Parathyroid adenoma (tissue), 2 donors: ENCODE measurements at regions not wholly inside any gene's neighbourhood (a gene's known extent, or its start where the extent isn't known, plus 50 kb on each side); places are given as distances from the start of the nearest gene placed in this dataset.
"Not testable (repeated sequence)": the region's sequence is repeated elsewhere in the genome, so short reads cannot be mapped to it uniquely, and the experiment has no call there.

Source experiments
- H2AFZ ChIP-seq: fragments of 300-600 bp; sonication (generic); one replicate; pipeline ENCODE4 v1.7.0; 2017; ENCODE audit warnings: antibody characterized with exemption, mild to moderate bottlenecking
- H3K27ac ChIP-seq: fragments of 300-600 bp; sonication (generic); one replicate; pipeline ENCODE4 v1.7.0; 2017
- H3K27me3 ChIP-seq: fragments of 300-600 bp; sonication (generic); one replicate; pipeline ENCODE4 v1.7.0; 2017; ENCODE audit warnings: low read length; ENCODE audit not compliant: control insufficient read depth, insufficient read depth
- H3K36me3 ChIP-seq: fragments of 300-600 bp; sonication (generic); one replicate; pipeline ENCODE4 v1.7.0; 2017; ENCODE audit warnings: low read length; ENCODE audit not compliant: control insufficient read depth, insufficient read depth
- H3K4me1 ChIP-seq: fragments of 300-600 bp; sonication (generic); one replicate; pipeline ENCODE4 v1.7.0; 2017; ENCODE audit warnings: control low read depth
- H3K4me2 ChIP-seq: fragments of 300-600 bp; sonication (generic); one replicate; pipeline ENCODE4 v1.7.0; 2017; ENCODE audit warnings: low read length
- H3K4me3 ChIP-seq: fragments of 300-600 bp; sonication (generic); one replicate; pipeline ENCODE4 v1.7.0; 2017; ENCODE audit warnings: low read depth, low read length
- H3K79me2 ChIP-seq: fragments of 300-600 bp; sonication (generic); one replicate; pipeline ENCODE4 v1.7.0; 2017; ENCODE audit warnings: control low read depth
- H3K9ac ChIP-seq: fragments of 300-600 bp; sonication (generic); one replicate; pipeline ENCODE4 v1.7.0; 2017; ENCODE audit warnings: mild to moderate bottlenecking
- H3K9me3 ChIP-seq: fragments of 300-600 bp; sonication (generic); one replicate; pipeline ENCODE4 v1.7.0; 2017; ENCODE audit warnings: low read length; ENCODE audit not compliant: control insufficient read depth
- CTCF ChIP-seq: fragments of 300-600 bp; sonication (generic); IDR thresholded peaks from one replicate; pipeline ENCODE4 v1.7.0; 2017; ENCODE audit warnings: antibody characterized with exemption, mild to moderate bottlenecking
- donor health status: primary hyperparathyroidism.

DNA sequence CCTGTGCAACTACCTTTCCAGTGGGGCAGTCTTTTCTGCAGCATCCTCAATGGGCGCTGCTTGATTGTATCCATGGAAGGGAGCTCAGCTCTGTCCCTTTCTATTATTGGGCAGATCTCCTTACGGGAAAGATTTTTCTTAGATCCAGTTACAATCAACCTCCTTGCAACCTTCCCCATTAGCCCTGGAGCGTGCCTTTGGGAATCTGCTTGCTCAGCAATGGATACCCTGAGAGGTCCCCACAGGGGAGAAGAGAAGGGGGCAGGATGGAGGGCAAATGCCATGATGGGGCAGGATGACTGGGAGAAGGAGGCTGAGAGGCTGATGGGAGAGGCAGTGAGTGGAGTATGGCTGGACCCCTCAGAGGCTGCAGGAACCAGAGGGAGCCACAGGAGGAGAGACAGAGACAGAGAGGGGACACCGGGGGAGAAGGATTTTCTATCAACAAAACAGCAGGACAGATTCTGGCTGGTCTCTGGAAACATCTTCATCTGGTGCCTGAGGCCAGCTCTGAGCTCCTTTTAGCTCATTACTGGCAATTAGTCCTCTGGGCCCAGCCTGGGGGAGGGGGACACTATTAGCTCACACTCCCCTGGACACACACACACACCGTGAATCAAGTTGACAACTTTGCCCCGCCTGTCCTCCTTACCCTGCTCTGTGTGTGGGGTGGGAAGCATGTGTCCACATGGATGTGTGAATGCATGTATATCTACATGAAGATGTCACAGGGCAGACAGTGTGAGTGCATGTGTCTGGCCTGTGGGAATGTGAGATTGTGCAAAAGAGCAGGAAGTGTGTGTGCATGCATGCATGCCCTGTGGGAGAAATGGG lies 80.8 kb upstream of the PAX2 start:
- H2AFZ ChIP-seq = no peak overlapping the region
- peaks cover 9% of the 10 kb centered on the region for H3K27me3 ChIP-seq
- H3K4me3 ChIP-seq = no peak overlapping the region
- no peak overlapping the region for H3K9ac ChIP-seq
- no peak overlapping the region for H3K4me2 ChIP-seq
- TF ChIP-seq CTCF = no peak
- no peak overlapping the region for H3K27ac ChIP-seq
- no peaks in the 10 kb centered on the region for H3K4me1 ChIP-seq
- no peaks in the 10 kb centered on the region for H3K36me3 ChIP-seq
- H3K9me3 ChIP-seq = no peaks in the 10 kb centered on the region
- no peaks in the 10 kb centered on the region for H3K79me2 ChIP-seq

- H3K27ac ChIP-seq, H2AFZ ChIP-seq, H3K4me2 ChIP-seq, H3K9ac ChIP-seq, H3K36me3 ChIP-seq, H3K4me1 ChIP-seq, H3K9me3 ChIP-seq, H3K27me3 ChIP-seq, H3K79me2 ChIP-seq, H3K4me3 ChIP-seq: not testable (repeated sequence)
Measured at GRCh38 chr10:100666634-100667033, 78.7 kb upstream of the PAX2 start.

DNA sequence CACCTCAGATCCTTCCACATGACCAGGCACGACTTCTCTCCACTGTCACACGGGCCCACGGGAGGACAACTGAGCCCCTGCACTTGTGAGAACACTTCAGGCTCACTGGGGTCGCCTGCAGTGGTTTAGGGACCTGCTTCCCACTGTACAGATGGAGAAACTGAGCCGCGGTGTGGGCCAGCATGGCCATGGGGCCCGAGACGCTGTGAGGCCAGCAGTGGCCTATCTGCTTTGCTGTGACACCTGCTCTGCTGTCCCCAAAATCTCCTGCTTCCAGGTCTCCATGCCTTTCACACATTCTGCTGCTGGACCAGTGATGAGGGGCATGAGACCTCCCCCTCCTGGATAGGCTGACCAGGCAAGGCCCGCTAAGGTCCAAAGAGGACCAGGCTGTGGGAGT lies 75.8 kb upstream of the PAX2 start:
- Histone ChIP-seq H3K9me3 (no peaks in the 10 kb centered on the region), H3K79me2 (no peaks in the 10 kb centered on the region), H3K4me2 (no peak overlapping the region), H3K9ac (no peak overlapping the region), H3K4me3 (no peak overlapping the region), H3K27me3 (peaks cover 8% of the 10 kb centered on the region), H3K36me3 (no peaks in the 10 kb centered on the region), H3K27ac (no peak overlapping the region), H3K4me1 (no peaks in the 10 kb centered on the region), H2AFZ (no peak overlapping the region)
- no peak for TF ChIP-seq CTCF

DNA sequence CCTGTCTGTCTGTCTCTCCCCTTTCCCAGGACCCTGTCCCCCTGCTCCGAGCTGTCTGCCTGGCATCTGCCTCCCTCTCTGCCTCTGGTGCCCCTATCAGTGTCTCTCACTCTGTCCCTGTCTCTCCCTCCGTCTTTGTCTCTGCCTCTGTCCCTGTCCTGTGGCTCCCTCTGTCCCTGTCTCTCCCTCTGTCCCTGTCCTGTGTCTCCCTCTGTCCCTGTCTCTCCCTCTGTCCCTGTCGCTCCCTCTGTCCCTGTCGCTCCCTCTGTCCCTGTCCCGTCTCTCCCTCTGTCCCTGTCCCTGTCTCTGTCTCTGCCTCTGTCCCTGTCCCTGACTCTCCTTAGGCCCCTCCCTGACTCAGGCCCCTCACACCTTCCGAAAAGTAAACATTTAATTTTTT lies 75.0 kb upstream of the PAX2 start:
- peaks cover 8% of the 10 kb centered on the region for H3K27me3 ChIP-seq
- no peaks in the 10 kb centered on the region for H3K36me3 ChIP-seq
- H3K27ac ChIP-seq = no peak overlapping the region
- no peaks in the 10 kb centered on the region for H3K9me3 ChIP-seq
- peak overlapping the region; percentile 51 for H2AFZ ChIP-seq
- no peaks in the 10 kb centered on the region for H3K4me1 ChIP-seq
- H3K4me3 ChIP-seq = no peak overlapping the region
- no peak for TF ChIP-seq CTCF
- H3K79me2 ChIP-seq = no peaks in the 10 kb centered on the region
- H3K9ac ChIP-seq = no peak overlapping the region
- no peak overlapping the region for H3K4me2 ChIP-seq

- no peaks in the 10 kb centered on the region for H3K36me3 ChIP-seq
- H3K4me3 ChIP-seq = no peak overlapping the region
- H3K4me1 ChIP-seq = no peaks in the 10 kb centered on the region
- peak; percentile 55 for TF ChIP-seq CTCF
- H3K27me3 ChIP-seq = peaks cover 8% of the 10 kb centered on the region
- no peak overlapping the region for H3K27ac ChIP-seq
- H3K4me2 ChIP-seq = no peak overlapping the region
- peak overlapping the region; percentile 51 for H2AFZ ChIP-seq
- no peak overlapping the region for H3K9ac ChIP-seq
- no peaks in the 10 kb centered on the region for H3K79me2 ChIP-seq
- H3K9me3 ChIP-seq = no peaks in the 10 kb centered on the region
Measured at GRCh38 chr10:100670828-100671479, 74.4 kb upstream of the PAX2 start.
